AG09309 (cell line): ENCODE measurements at regions not wholly inside any gene's neighbourhood (a gene's known extent, or its start where the extent isn't known, plus 50 kb on each side); places are given as distances from the start of the nearest gene placed in this dataset.
"Not testable (repeated sequence)": the region's sequence is repeated elsewhere in the genome, so short reads cannot be mapped to it uniquely, and the experiment has no call there.

ENCODE experiments used
- DNase-seq: peaks from one replicate; pipeline ENCODE4 v3.0.0-alpha.2; 2010; ENCODE audit warnings: low read depth
- H3K4me3 ChIP-seq: 2 replicates; pipeline ENCODE4 v1.5.1; 2011; ENCODE audit warnings: mild to moderate bottlenecking, low read depth, low read length, moderate library complexity; ENCODE audit not compliant: control insufficient read depth
- CTCF ChIP-seq: IDR thresholded peaks from 2 replicates; pipeline ENCODE4 v1.5.1; 2011; ENCODE audit warnings: mild to moderate bottlenecking, low read depth, low read length, inconsistent platforms; ENCODE audit not compliant: insufficient read depth, control insufficient read depth; ENCODE audit errors: missing control alignments

- no peak overlapping the region for H3K4me3 ChIP-seq
- DNase-seq: no peak
- TF ChIP-seq CTCF: no peak
Observed at GRCh38 chrX:82528525-82528924, 979.6 kb upstream of the POU3F4 start.

- H3K4me3 ChIP-seq: no peak overlapping the region
- no peak for TF ChIP-seq CTCF
- no peak for DNase-seq
Observed at GRCh38 chrX:82534086-82534597, 973.9 kb upstream of the POU3F4 start.

- H3K4me3 ChIP-seq, DNase-seq: not testable (repeated sequence)
Observed at GRCh38 chrX:82537205-82537604, 970.9 kb upstream of the POU3F4 start.

- no peak for DNase-seq
- no peak for TF ChIP-seq CTCF
- no peak overlapping the region for H3K4me3 ChIP-seq
Observed at GRCh38 chrX:82541822-82542221, 966.3 kb upstream of the POU3F4 start.

- not testable (repeated sequence) for H3K4me3 ChIP-seq, DNase-seq
Observed at GRCh38 chrX:82552201-82552600, 955.9 kb upstream of the POU3F4 start.

GRCh38 chrX:82556588-82556987, 951.5 kb upstream of the POU3F4 start:
- TF ChIP-seq CTCF: no peak
- DNase-seq: no peak
- H3K4me3 ChIP-seq: no peak overlapping the region

- no peak overlapping the region for H3K4me3 ChIP-seq
- no peak for DNase-seq
- TF ChIP-seq CTCF: no peak
Observed at GRCh38 chrX:82585868-82586267, 922.2 kb upstream of the POU3F4 start.

- H3K4me3 ChIP-seq: no peak overlapping the region
- DNase-seq: no peak
- no peak for TF ChIP-seq CTCF
Observed at GRCh38 chrX:82589410-82589809, 918.7 kb upstream of the POU3F4 start.
